RWPE1 (cell line): ENCODE measurements at regions not wholly inside any gene's neighbourhood (a gene's known extent, or its start where the extent isn't known, plus 50 kb on each side); places are given as distances from the start of the nearest gene placed in this dataset.

Experiments used
- CTCF ChIA-PET: fragments of 350-600 bp; sonication (Branson Sonifier 250); formaldehyde crosslinking; extraction: SDS; loops from one replicate; lab custom pipeline; 2021; lab: Yijun Ruan, JAX
- POLR2A ChIA-PET: fragments of 400-600 bp; formaldehyde crosslinking; extraction: SDS; loops from one replicate; lab custom pipeline; 2020; ENCODE audit warnings: antibody characterized with exemption; ENCODE audit not compliant: low non-redundant PET; lab: Yijun Ruan, JAX
- DNase-seq: peaks from one replicate; pipeline ENCODE4 v3.0.0; 2012; ENCODE audit warnings: low spot score
- H3K27ac ChIP-seq: fragments of 450-650 bp; 2 replicates; pipeline ENCODE4 v1.5.1; 2017
- TF ChIP-seq, protein P1 (sequence below): fragments of 450-650 bp; conservative IDR thresholded peaks from 2 replicates; pipeline ENCODE4 v1.5.1; 2017; ENCODE audit warnings: low read depth, mild to moderate bottlenecking

GRCh38 chr12:85352016-85352415, 72.0 kb downstream of the ALX1 start:
- TF ChIP-seq, protein P1, sequence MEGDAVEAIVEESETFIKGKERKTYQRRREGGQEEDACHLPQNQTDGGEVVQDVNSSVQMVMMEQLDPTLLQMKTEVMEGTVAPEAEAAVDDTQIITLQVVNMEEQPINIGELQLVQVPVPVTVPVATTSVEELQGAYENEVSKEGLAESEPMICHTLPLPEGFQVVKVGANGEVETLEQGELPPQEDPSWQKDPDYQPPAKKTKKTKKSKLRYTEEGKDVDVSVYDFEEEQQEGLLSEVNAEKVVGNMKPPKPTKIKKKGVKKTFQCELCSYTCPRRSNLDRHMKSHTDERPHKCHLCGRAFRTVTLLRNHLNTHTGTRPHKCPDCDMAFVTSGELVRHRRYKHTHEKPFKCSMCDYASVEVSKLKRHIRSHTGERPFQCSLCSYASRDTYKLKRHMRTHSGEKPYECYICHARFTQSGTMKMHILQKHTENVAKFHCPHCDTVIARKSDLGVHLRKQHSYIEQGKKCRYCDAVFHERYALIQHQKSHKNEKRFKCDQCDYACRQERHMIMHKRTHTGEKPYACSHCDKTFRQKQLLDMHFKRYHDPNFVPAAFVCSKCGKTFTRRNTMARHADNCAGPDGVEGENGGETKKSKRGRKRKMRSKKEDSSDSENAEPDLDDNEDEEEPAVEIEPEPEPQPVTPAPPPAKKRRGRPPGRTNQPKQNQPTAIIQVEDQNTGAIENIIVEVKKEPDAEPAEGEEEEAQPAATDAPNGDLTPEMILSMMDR, result no peak
- H3K27ac ChIP-seq, result no peak overlapping the region
- POLR2A ChIA-PET, result no interaction called here
- CTCF ChIA-PET, result no interaction called here
- no peak for DNase-seq

DNA sequence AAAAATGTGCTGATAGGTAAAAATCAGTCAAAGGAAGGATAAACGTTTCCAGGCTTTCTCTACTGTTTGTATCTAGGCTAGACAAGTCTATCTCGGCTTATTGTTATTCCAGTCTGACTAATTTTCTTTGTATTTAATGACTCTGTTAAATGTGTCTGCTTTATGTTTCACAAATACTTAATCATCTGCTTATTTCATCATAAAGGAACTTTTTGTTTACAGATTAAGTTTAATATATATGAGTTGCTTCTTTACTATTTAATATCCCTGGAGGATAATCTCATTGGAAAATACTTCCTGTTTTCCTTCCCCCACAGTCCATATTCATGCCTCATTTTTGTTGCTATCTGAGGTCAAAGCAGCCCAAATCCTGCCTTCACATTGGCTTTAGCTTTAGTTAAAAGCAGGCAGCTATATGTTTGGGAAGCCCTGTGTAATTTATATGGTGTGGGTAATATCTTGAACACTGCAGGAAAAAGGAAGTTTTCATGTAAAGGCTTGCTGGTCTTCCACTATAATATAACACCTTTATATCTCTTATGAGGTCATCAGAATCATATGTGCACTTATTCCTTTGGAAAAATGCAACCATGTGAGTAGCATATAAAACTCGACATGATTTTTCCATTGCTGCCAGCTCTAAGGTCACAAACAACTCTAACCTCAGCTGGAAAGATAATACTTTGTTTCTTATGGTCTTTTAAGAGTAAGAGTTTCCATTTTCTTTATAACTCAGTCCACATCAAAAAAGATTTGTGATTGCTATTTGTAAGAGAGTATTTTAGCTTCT, 76.8 kb downstream of the ALX1 start:
- no peak overlapping the region for H3K27ac ChIP-seq
- POLR2A ChIA-PET, result no interaction called here
- TF ChIP-seq, protein P1, result no peak
- CTCF ChIA-PET, result interaction anchor here (0.6 to 1.0 kb wide), 3 partner anchors 18 to 563 kb away, joined by 3 read pairs; no protein-coding TSS in a partner anchor
- DNase-seq, result no peak

DNA sequence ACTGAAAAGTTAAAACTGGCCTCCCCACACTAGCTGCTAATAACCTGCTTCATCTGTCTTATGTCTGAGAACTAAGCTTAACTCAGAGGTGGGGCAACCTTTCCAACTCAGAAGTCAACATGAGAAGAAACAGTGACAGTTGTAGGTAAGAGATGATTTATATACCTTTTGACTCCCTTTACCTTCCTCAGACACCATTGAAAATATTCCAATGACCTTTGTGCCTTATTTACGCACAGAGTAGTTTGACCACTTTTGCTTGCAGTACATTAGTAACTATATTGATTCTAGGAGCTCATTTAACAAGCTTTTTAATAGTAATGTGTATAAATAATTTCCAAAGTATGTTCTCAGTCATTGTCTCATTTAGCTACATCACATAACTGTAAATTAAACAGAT, 77.6 kb downstream of the ALX1 start:
- ChIA-PET POLR2A (no interaction called here), CTCF (no interaction called here)
- no peak overlapping the region for H3K27ac ChIP-seq
- TF ChIP-seq, protein P1, result no peak
- no peak for DNase-seq

GRCh38 chr12:85358715-85359114, 78.7 kb downstream of the ALX1 start:
- ChIA-PET CTCF (no interaction called here), POLR2A (no interaction called here)
- no peak for DNase-seq
- TF ChIP-seq, protein P1, result no peak
- no peak overlapping the region for H3K27ac ChIP-seq

- H3K27ac ChIP-seq, result no peak overlapping the region
- POLR2A ChIA-PET, result no interaction called here
- CTCF ChIA-PET, result interaction anchor here (0.6 kb wide), 2 partner anchors 8 to 928 kb away, joined by 3 to 4 read pairs; no protein-coding TSS in a partner anchor
- TF ChIP-seq, protein P1, result no peak
- DNase-seq, result no peak
Observed at GRCh38 chr12:85363382-85364190, 83.6 kb downstream of the ALX1 start.

DNA sequence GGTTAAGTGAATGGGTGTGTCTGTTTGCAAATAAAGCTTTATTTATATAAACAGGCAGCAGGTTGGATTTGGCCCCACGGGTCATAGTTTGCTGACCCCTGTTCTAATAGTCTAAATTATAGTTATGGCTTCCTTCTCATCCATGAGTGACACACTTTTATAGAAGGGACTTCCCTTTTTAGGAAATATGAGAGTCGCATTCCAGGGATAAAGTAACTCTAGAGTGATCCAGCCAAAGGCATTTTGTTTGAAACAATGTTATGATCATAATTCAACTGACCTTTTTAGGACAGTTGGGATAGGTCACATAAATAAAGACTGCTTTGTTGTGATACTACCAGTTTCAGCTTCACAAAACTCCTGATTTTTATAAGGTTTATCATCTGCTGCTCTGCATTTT, 87.9 kb downstream of the ALX1 start:
- POLR2A ChIA-PET, result no interaction called here

More for the DNA sequence above, 87.9 kb downstream of the ALX1 start:
- CTCF ChIA-PET, result no interaction called here
- no peak overlapping the region for H3K27ac ChIP-seq
- no peak for DNase-seq
- TF ChIP-seq, protein P1, result no peak
